GM12892 (cell line): ENCODE measurements at regions not wholly inside any gene's neighbourhood (a gene's known extent, or its start where the extent isn't known, plus 50 kb on each side); places are given as distances from the start of the nearest gene placed in this dataset.

Experiments used
- POLR2A ChIP-seq: IDR thresholded peaks from 2 replicates; pipeline ENCODE4 v1.6.1; 2011; ENCODE audit warnings: low read depth, low read length, control low read depth
- POLR2AphosphoS5 ChIP-seq: IDR thresholded peaks from 2 replicates; pipeline ENCODE4 v1.6.1; 2011; ENCODE audit warnings: low read depth, low read length, control low read depth
- TAF1 ChIP-seq: IDR thresholded peaks from 2 replicates; pipeline ENCODE4 v1.6.1; 2011; ENCODE audit warnings: low read depth, mild to moderate bottlenecking, control low read depth, low read length, borderline replicate concordance

DNA sequence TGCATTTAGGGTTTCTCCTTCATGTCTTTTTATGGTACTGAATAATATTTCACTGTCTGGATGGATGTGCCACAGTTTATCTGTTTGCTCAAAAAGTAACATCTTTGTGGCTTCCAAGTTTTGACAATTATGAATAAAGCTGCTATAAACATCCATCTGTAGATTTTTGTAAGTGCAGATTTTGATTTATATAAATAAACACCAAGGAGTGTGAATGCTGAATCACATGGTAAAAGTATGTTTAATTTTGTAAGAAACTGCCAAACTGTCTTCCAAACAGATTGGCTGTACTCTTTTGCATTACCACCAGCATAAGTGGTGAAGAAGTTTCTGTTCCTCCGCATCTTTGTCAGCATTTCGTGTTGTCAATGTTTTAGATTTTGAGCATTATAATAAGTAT lies 158.7 kb upstream of the GIMD1 start:
- TF ChIP-seq POLR2A: no peak
- no peak for TF ChIP-seq POLR2AphosphoS5
- TF ChIP-seq TAF1: no peak
